ENCODE measurements at regions not wholly inside any gene's neighbourhood (a gene's known extent, or its start where the extent isn't known, plus 50 kb on each side); places are given as distances from the start of the nearest gene placed in this dataset.

DNA sequence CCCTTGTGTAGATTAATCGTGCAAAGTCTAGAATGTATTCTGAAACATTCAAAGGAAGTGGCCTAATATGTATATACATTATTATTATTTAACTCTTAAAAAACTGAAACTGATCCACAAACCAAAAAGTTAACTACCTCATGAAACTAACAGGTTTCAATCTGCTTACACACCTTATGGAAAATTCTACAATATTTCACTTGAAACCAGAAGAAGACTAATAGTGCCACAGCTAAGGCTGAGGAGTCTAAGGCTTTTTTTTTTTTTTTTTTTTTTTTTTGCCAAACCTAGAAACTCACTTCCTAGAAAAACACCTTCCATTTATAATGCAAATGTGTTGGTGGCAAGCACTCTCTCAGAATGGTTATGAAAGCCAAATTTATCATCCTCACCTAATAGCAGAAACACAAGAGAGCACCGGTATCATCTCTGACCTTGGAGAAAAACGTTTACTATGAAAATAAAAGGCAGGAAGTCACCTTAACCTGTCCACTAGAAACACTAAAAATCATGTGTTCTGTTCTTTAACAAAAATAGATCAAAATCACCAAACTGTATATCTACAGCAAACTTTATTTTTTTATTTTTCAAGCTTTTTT, 586.1 kb downstream of the FRK start:
- TF ChIP-seq CTCF (IDR thresholded peaks at IDR 0.05; ENCODE audit: insufficient read depth, low read depth, low read length, missing control alignments), result no peak
- H3K4me3 ChIP-seq (ENCODE audit: low read length), result no peak overlapping the region
- no peak for DNase-seq (ENCODE audit: low read depth)

DNA sequence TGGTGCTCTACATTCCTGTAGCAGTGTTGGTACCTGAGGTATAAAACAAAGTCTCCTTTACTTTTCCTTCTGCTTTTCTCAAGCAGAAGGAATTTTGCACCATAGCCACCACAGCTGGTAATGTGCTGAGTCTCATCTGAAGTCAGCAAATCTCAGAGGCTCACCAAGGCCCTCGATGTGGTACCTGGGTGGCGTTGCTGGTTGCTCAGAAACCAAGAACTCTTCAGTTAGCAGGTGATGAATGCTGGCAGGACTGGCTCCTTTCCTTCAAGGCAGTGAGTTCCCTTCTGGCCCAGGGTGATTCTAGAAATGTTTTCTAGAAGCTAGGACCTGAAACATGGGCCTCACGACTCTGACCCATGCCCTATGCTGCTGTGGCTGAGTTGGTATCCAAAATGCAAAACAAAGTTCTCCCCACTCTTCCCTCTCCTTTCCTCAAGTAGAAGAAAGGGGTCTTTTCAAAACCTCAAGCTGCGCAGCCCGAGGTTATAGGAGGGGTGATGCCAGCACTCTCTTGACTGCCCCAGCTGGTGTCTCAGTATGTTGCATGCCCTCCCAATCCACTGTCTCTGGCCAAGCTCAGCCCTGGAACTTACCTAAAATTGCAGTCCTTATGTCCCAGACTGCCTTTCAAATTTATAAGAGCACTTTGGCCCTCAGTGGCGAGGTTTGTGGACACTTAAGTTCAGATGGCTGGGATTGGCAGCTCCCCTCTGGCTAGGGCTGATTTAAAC, 592.3 kb downstream of the FRK start:
- no peak for DNase-seq (ENCODE audit: low read depth)
- TF ChIP-seq CTCF (IDR thresholded peaks at IDR 0.05; ENCODE audit: insufficient read depth, low read depth, low read length, missing control alignments), result no peak
- H3K4me3 ChIP-seq (ENCODE audit: low read length), result no peak overlapping the region

DNA sequence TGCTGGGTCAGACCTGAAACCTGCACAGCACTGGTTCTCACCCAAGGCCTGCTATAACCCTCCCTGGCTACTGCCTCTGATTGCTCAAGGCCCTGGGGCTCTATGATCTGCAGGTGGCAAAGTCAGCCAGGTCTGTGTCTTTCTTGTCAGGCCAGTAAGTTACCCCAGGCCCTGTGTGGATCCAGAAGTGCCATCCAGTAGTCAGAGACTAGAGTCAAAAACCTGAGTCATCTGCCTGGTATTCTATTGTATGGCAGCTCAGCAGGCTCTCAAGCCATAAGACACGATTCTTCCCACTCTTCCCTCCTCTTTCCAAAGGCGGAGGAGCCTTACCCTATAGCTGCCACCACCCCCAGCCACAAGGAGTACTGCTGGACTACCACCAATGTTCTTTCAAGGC, 593.0 kb downstream of the FRK start:
- DNase-seq (ENCODE audit: low read depth), result peak; percentile 40
- no peak overlapping the region for H3K4me3 ChIP-seq (ENCODE audit: low read length)
- no peak for TF ChIP-seq CTCF (IDR thresholded peaks at IDR 0.05; ENCODE audit: insufficient read depth, low read depth, low read length, missing control alignments)

GRCh38 chr6:115460913-115461312, 599.8 kb downstream of the FRK start:
- DNase-seq (ENCODE audit: low read depth), result no peak
- TF ChIP-seq CTCF (IDR thresholded peaks at IDR 0.05; ENCODE audit: insufficient read depth, low read depth, low read length, missing control alignments), result no peak

DNA sequence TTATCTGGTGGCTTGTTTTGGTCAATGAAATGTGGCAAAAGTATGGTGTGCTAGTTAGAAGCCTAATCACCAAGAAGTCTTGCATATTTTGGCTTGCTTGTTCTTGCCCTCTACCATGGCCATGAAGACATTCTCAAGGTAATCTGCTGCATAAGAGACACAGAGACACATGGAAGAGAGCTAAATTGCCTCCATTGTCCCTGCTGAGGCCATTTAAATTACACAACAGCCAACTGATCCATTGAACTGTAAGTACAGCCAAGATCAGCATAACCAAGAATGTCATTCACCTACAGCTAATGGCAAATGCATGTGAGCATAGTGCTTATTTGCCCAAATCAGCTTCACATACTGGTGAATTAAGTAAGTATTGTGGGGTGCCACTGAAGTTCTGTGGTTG, 603.8 kb downstream of the FRK start:
- no peak for TF ChIP-seq CTCF (IDR thresholded peaks at IDR 0.05; ENCODE audit: insufficient read depth, low read depth, low read length, missing control alignments)
- no peak for DNase-seq (ENCODE audit: low read depth)

More at GRCh38 chr6:115460913-115461312, 599.8 kb downstream of the FRK start:
- H3K4me3 ChIP-seq (ENCODE audit: low read length), result no peak overlapping the region

DNA sequence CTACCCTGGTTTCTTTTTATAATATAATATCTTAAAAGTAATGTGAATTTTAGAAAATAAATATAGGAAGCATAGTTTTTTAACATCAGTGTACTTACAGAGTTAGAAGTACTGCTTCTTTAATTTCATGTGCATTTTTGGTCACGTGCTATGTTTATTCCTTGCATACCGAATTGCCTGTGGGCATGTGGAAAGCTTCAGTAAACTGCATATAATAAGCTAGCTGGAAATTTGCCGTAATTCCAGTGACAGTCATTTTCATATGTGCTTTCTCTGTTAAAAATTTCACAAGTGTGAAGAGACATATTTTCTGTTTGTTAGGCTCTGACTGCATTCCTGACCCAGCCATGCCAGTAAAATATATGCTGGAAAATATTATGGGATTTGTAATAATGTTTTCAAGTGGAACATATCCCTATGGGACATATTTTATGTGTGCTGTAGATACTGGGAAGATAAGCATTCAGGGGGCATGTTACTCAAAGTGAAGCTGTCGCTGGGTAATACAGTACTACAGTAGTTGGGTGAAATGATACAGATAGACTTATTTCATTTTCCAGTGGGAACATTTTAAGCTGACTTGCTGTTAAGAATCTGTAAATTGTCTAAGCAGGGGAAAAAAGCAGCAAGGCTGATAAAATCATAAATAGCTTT, 616.7 kb downstream of the FRK start:
- TF ChIP-seq CTCF (IDR thresholded peaks at IDR 0.05; ENCODE audit: insufficient read depth, low read depth, low read length, missing control alignments), result no peak
- DNase-seq (ENCODE audit: low read depth), result no peak
- no peak overlapping the region for H3K4me3 ChIP-seq (ENCODE audit: low read length)

More for the DNA sequence above, 603.8 kb downstream of the FRK start:
- no peak overlapping the region for H3K4me3 ChIP-seq (ENCODE audit: low read length)
